ENCODE measurements at regions not wholly inside any gene's neighbourhood (a gene's known extent, or its start where the extent isn't known, plus 50 kb on each side); places are given as distances from the start of the nearest gene placed in this dataset.
"Not testable (repeated sequence)": the region's sequence is repeated elsewhere in the genome, so short reads cannot be mapped to it uniquely, and the experiment has no call there.

DNA sequence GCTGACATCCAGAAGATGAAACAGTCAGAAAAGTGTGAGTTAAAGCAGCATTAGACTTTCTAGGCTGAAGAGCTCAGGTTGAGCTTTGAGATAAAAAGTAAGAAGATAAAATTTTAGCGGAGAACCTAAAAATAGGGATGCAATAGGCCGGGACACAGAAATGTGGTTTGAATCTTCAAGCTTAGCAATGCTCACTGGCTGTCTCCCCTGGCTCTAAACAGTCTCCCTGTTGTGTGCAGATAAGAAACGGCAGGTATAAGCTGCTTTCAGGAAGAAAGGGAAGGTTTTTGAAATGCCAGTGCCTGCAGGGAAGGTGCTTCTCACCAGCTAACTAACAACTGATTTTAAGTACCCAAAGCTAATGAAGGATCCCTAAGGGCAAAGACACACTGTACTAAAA lies 718.7 kb upstream of the SGO1 start:
- no peak for DNase-seq

DNA sequence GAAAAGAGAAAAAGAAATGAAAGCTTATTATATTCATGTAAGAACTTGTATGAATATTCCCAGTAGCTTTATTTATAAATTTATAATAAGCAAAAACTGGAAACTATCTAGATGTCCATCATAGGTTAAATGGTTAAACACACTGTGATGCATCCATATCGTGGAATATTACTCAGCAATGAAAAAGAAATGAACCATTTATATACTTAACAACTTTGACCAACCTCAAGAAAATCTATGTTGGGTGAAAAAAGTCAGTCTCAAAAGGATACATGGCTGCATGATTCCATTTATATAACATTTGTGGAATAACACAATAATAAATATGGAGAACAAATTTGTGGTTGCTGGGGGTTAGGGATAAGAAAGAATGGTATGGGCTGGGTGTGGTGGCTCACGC lies 713.0 kb upstream of the SGO1 start:
- DNase-seq, result no peak

DNA sequence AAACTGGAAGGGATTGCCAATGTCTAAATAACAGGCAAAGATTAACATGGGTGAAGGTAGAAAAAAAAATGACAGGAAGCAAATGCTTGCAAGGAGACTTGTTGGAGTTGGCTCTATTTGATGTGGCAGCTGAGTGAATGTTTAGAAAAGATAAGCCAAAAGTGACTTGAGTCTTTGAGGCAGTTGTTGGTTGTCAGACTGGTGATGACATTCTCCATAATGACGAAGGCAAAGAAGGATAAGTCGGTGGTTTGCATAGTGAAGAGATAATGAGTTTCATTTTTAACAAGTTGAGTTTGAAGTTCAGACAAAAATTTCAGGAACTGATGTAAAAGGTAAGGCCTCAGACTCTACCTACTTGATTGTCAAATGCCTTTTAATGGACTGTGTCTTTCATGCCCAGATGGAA lies 704.1 kb upstream of the SGO1 start:
- no peak for DNase-seq

DNA sequence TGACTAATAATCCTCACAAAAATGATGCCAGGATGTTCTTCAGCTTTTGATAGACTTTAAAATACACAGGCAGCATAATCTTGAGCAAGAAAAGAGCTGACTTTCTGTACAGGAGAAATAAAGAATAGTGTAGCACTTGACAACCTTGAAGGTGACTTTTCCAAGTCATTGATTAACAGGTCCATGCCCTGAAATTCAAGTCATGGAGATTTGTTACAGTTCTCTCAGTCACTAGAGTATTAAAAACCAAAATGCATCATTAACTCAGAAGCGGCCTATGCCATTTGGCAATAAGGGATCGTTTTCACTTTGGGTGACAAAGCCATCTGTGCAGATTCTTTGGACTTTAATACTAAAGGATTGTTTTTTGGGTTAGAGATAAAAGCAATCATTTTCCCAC lies 692.7 kb upstream of the SGO1 start:
- no peak for DNase-seq

DNA sequence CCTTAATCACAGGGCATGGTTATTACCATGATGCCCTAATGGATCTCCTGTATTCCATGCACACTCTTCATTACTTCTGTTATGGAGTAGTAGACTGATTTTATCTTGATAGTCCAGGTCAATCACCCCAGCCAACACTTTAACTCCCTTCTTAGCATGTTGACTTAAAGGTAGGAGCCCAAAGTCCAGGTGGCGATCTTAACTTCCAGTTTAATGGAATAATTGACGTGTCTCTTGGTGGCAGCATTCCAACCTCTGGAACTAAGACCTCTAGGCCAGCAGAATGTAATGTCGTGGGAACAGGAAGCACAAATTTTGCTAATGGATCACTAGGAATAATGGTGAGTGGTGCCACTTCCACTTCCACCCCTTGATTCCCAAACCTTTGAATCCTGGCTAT lies 687.2 kb upstream of the SGO1 start:
- no peak for DNase-seq

DNA sequence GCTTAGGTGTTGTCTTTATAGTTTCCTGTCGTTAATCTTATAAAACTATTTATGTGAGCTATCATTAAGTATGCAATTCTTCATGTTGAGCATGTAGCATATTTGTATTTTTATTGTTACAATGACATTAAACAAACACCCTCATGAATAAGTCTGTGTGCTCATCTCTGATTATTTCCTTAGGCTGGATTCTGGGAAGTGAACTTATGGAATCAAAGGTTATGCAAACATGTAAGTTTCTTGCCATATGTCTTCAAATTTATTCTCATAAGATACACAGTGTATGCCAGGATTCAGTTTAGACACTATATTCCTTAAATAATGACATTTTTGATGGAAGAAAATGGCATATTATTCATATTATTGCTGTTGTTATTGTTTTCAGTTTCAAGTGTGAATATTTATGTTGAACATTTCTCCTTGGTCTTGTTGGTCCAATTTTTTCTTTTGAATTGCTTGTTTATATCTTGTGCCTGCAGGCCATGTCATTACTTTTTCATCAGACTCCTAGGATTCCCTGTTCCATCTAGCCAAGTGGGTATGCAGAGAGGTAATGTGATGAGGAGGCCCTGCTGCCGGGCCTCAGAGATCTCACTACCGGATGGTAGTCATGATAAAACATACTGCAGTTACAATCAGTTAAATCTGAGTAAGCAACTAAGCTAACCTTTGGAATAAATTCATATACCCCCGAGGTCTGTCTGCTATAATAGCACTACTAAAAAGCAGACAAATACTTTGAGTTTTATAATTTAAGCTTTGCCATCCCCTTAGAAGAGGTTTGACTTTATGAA lies 684.3 kb upstream of the SGO1 start:
- DNase-seq, result no peak

DNA sequence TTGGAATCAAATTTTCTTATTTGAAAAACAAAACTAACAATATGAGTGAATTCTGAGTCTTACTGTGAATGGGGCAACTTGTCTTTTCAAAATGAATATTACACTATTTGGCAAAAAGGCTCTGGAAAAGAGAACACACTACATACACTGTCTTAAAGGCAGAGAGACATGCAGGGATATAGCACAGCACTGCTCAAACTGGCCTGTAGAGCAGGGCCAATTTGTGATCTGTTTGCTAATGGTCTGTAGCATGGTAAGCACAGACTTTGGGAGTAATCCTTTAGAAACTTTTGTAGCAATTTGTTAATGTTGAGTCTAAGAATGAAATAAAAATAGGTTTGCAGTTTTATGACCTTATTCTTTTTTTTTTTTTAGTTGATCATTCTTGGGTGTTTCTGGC lies 679.8 kb upstream of the SGO1 start:
- no peak for DNase-seq

DNA sequence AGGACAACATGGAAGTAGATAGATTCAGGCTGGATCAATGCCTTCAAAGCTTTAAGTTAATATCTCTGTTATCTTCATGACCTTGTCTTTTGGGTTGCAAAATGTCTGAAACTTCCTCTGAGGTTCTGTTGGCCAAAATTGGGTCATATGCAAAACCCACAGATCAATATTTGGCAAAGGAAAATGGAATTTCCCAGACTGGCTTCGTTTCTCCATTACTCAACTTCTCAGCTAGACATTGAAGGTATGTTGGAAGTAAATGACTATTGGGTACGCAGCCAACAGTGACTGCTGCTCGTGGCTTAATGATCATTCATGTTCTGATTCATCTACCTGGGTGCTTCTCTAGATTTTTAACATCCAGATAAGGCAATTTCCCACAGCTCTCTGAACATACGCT lies 675.4 kb upstream of the SGO1 start:
- DNase-seq, result no peak

DNA sequence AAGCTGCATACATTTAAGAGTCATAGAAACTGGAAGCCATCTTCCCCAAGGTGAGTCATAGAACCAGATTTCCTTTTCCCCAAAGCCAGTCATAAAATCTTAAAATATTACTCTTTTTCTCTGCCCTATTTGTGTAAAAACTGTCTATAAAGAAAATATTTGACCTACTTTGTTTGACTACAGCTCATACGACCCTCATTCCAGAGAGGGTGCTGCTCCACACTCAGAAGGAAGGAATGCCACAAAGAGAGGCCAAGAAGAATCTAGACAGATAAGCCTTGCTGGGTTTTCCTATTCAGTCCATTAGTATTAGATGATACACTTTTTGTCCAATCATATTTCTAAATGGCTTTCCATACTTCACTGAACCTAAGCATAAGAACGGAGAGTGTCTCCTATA lies 671.6 kb upstream of the SGO1 start:
- DNase-seq, result no peak

DNA sequence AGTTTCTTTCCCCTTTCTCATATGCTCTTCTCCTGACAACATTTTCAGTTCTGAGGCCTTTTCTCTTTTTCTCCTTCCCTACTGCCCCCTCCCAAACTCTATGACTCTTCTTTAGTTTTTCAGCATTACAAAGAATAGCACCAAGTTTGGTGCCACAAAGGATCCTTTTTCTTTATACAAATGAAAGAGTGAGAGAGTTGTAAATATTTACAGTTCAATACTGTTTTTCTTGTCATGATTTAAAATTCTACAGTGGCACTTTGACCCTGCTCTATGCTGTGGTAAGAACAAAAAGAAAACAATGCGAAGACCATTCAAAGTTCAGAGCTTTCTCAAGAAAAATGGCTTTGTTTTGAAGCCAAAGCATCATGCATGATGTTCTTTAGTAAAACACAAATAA lies 667.9 kb upstream of the SGO1 start:
- no peak for DNase-seq

DNA sequence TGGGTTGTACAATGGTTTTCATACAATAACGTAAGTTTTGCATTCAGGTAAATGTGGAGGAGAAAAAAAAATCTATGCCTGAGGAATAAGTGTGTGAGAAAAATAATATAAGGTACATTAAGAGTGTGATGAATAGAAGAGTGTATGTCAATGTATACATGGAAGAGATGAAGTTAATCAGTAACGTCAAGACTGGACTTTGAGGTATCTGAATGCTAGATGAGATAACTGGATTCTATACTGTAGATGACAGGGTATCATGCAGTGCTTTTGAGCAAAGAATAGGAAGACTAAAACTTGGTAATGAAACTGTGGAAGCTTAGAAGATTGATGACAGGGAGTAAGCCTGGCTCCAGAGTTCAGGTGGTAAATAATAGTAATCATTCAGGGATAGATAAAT lies 666.7 kb upstream of the SGO1 start:
- DNase-seq, result no peak

DNA sequence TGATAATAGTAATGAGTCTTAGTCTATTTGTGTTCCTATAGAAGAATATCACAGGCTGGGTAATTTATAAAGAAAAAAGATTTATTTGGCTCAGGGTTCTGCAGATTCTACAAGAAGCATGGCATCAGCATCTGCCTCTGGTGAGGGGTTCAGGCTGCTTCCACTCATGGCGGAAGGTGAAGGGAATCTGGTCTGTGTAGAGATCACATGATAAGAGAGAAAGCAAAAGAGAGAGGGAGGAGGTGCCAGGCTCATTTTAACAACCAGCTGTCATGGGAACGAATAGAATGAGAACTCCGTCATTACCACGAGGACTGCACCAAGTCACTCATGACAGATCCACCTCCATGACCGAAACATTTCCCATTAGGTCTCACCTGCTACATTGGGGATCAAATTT lies 664.0 kb upstream of the SGO1 start:
- no peak for DNase-seq

DNA sequence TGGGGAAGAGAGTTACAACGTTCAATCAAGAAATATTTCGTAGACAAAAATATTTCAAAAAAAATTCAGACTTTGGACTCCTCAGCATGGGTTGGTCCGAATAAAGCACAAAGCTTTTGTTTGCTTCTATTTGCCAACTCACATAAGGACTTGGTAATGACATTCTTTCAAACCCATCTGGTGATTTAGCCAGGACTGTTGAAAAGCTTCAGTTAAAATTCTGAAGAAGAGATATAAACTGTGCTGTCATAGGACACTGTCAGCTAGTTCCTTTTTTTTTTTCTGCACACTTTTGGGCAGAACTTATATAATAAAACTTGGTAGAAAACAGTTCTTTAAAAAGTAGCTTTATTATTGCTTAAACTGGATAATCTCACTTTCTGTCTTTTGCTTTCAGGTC lies 660.8 kb upstream of the SGO1 start:
- DNase-seq, result no peak

DNA sequence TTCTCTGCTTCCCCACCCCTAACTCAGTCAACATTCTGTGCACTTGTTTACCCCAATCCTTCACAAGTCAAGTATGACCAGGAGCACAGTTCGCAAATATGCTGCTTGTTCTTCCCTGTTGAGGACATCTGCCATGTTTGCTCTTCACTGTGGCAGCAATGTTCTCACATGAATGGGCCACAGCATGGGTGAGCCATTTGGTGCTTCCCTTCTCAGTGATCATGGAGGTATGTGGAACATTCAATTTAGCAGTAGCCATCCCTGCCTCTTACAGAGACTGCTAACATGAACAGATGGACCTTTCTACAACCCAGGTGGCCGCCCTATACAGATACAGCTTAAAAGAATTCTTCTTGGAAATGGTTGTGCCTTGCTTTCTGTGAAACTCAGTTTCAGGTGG lies 660.1 kb upstream of the SGO1 start:
- no peak for DNase-seq

DNA sequence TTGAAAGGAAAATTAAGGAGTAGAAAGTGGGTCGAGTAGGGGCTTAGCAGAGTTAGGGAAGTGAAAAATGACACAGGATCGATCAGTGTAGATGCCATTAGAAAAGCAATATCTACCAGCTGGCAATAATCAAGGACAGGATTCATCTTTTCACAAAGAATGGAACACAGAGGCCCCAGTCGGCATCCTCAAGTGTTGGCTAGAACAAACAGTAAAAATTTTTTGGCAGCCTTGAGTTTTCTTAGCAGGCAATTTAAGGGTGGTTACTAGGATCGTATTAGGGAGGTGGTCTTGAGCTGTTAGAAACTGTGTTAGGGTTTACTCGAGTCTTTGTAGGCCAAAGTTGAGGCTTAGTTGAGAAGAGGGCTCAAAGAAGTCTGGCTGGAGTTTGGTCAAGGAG lies 658.8 kb upstream of the SGO1 start:
- no peak for DNase-seq

DNA sequence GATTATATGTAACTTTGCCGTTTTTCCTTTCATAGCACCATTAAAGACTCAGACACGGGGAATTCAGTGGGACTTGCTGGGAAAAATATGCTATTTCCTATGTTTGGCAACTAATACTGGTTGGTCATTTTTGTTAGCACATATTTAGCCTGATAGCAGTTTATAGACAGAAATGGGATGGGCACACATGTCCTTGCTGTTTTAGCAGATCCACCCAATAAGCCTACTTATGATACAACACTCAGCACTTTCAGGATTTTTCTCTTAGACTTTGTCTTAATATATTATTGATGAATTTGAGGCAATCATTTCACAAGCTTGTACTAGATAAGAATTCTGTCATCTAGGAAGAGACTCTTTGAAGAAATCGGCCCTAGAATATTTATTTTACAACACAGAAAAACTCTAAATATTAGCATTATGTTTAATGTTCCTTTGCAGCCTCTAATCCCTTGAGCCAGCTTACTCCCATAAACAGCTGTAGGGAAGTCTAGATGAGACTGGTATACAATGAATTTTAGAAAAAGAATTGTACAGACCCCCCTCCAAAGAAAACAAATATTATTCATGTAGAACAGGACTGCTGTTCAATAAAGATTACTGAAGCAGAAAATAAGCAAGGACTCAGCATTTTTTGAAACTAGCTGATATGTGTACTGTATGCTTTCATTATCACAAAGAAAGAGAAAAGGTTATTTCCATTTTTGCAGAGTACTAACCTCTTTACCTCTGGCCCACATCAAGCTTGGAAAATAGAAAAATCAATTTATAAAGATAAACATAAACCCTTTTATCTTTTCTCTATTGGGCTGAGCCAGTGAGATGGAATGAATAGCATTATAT lies 656.8 kb upstream of the SGO1 start:
- DNase-seq, result no peak

DNA sequence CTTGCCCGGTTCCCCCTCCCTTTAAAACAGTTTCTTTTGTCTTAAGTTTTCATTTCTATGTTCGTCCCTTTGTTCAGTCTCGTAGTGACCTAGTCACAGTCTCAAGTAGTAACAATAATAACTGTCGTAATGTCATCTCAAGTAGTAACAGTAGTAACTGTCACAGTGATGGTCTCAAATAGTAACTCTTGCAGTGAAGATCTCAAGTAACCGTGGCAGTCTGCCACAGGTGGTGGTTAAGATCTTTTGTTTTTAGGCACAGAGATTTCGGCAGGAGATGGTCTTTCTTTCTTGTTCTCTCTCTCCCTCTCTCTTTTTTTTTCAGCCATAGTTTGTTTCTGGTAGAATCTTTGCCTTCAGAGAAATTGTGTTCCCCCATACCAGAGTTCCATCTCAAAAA lies 656.0 kb upstream of the SGO1 start:
- DNase-seq, result no peak

DNA sequence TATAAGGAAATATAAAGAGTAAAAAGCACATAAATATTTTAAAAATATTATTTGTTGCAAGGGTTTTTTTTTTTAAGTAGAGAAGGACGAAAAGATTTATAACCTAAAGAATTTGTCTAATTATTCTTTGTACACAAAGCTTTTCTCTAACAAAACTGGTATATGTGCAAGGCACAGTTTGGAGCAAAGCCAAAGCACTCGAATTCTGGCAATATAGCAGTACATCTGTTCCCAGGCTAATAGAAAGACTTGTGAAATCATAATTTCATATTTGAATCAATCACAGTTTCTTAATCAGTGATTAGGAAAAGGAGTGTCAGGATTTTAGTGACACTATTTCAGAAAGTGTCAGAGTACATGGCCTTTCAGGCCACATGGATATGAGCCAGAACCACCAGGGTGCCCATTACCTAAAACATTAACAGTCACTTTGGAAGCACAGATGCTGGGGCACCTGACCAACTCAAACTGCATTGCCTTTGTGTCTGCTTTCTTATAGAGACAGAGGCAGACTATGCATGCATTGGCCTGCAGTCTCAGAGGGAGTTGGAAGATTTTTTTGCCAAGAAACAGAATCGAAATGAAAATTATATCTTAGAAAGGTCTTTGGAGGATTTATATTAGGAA lies 651.8 kb upstream of the SGO1 start:
- no peak for DNase-seq

DNA sequence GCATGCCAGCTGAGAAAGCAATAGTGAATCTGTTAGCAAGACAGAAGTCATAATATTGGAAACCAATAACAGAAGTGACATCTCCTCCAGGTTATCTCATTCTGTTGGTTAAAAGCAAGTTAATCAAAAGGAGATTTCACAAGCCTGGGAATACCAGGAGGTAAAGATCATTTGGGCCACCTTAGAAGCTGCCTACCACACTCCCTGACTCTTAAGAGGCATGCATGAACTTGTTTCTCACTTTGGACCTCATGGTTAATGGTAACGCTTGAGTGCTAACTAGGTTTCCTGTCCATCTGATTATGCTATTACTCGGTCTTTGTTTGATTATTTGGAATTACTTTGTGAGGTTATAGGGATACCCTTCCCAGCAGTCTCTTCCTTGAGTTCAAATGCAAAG lies 650.8 kb upstream of the SGO1 start:
- DNase-seq, result no peak

DNA sequence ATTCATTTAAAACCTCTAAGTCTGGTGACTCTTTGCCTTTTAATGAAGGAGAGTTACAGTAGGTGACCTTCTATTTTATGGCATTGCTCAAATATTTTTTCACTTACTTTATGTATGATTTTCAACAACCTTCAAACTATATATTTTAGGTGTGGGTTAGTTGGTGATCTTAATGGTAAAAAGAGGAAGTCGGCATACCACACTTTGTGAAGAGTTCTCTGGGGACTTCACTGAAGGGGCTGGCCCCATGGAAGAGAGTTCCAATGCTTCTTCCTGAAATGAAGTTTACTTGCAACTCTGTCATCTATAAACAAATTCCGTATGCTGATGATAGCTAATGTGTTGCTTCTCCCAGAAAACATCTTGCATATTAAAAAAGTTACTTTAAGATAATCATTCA lies 647.0 kb upstream of the SGO1 start:
- no peak for DNase-seq

DNA sequence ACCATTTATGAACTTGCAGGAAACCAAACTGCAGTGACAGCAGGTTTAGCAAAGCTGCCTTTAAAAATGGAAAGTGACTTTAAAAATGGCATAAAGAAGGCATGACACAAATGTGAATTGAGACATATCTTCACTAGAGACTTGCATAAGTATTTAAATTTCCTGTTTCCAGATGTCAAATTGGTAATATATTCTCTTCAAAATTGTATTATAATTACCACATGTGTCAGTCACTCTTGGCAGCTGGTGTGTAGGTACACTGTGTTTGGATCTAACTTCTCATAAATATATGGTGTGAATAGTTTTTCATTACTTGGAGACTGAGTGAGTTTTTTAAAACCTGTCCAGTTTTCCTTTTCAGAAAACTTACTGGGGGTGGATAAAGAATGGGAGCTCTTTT lies 636.2 kb upstream of the SGO1 start:
- DNase-seq, result no peak

DNA sequence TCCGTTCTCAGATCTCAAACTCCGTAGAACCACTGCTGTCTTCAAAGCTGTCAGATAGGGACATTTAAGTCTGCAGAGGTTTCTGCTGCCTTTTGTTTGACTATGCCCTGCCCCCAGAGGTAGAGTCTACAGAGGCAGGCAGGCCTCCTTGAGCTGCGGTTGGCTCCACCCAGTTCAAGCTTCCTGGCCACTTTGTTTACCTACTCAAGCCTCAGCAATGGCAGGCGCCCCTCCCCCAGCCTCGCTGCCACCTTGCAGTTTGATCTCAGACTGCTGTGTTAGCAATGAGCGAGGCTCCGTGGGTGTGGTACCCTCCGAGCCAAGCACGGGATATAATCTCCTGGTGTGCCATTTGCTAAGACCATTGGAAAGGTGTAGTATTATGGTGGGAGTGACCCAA lies 634.9 kb upstream of the SGO1 start:
- DNase-seq, result not testable (repeated sequence)

DNA sequence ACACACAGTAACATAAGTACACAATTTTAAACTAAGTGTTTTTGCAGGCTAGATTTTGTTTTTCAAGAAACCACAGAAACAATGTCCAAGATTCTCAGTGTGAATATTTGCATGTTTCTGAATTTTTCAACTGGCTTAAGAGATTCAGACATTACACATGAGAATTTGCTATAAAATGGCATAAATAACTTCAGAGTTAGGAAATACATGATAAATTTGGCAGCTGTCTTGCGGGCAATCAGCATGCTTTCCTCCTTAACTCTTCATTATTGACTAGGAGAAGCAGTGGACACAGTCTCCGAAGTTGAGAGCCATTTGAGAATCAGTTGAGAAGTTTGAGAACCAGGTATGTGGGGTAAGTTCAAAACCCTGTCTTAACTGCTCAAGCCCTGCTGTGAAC lies 625.6 kb upstream of the SGO1 start:
- no peak for DNase-seq

DNA sequence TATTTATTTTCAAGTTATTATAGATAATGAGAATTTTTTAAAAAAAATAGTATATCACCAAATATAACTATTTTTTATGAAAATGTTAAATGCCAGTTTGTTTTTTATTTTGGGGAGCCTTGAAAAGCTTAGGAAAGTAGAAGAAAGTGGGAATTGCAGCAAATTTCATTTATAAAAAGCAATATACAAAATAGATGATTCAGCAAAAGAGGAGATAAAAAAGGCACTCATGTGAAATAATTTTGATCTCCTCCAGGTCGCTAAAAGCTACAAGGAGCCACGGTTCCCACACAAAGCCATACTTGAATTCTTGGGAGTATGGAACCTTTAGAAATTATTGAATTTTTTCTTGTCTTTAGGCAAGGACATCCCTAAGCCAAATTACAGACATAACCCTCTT lies 625.0 kb upstream of the SGO1 start:
- DNase-seq, result no peak

Data from suppressor macrophage treated with lipopolysaccharide for 1 hour (primary cell).